Stimulated activated CD4-positive, alpha-beta T cell treated with anti-CD3 and anti-CD28 coated beads, Interleukin-15, amount 100 ng/mL, for 24 hours (primary cell): ENCODE measurements at regions not wholly inside any gene's neighbourhood (a gene's known extent, or its start where the extent isn't known, plus 50 kb on each side); places are given as distances from the start of the nearest gene placed in this dataset.
"Not testable (repeated sequence)": the region's sequence is repeated elsewhere in the genome, so short reads cannot be mapped to it uniquely, and the experiment has no call there.

Source experiments
- DNase-seq: peaks from one replicate; pipeline ENCODE4 v3.0.0-alpha.2; 2020

GRCh38 chr6:12479881-12480280 lies 189.7 kb downstream of the EDN1 start:
- no peak for DNase-seq

GRCh38 chr6:12480379-12480778 lies 190.2 kb downstream of the EDN1 start:
- DNase-seq = no peak

DNA sequence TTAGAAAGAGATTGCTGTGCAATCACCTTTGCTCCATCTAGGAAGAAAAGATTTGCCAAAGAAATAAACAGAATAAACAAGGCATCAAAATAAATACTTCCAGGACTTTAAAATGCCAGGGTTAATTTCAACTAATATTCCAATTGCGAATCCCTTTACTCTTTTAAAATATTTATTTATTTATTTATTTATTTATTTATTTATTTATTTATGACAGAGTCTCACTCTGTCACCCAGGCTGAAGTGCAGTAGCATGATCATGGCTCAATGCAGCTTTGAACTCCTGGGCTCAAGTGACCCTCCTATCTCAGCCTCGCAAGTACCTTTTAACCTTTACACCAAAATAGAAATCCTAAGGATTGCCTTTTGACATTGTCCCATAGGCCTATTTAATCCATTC lies 191.1 kb downstream of the EDN1 start:
- DNase-seq = no peak

DNA sequence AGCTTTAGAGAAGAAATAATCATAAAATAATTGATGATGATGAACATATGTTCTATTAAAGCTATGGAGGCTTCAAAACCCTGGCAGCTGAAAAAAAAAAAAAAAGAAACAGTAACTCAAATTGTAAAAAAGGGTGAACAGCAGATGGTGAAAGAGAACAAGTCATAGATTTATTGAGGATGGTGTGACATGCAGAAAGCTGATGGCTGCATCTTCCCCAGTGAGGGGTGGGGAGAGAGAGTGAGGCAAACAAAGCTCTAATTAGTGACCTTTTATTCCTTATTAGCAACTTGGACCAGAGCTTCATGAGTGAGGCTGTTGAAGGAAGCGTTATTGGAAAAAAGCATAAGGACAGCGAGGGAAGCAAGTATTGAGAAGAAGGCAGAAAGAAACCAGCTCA lies 191.7 kb downstream of the EDN1 start:
- DNase-seq = no peak

- no peak for DNase-seq
Measured at GRCh38 chr6:12482386-12483375, 192.5 kb downstream of the EDN1 start.

DNA sequence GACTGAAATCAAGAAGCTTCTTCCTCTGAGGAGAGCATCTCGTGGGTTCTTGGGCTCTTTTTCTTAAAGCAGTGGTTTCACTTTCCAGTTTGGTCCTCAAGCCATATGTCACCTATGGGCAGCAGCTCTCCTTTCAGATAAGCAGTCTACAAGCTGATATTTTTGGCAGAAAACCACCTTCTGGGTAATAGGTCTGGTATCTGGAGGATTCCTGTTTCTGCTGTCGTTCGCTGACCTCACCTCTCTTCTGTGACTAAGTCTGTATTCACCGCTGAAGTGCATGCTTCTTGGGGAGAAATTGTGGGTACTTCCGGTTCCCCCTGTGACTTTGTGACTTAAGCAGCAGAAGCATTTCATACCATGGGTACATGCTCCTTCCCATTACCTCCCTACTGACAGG lies 193.6 kb downstream of the EDN1 start:
- peak; percentile 13 for DNase-seq

GRCh38 chr6:12484519-12484918 lies 194.4 kb downstream of the EDN1 start:
- no peak for DNase-seq

- DNase-seq = no peak
Measured at GRCh38 chr6:12485226-12485764, 195.1 kb downstream of the EDN1 start.

- no peak for DNase-seq
Measured at GRCh38 chr6:12485837-12486236, 195.7 kb downstream of the EDN1 start.

- peak; percentile 7 for DNase-seq
Measured at GRCh38 chr6:12490351-12490903, 200.3 kb downstream of the EDN1 start.

DNA sequence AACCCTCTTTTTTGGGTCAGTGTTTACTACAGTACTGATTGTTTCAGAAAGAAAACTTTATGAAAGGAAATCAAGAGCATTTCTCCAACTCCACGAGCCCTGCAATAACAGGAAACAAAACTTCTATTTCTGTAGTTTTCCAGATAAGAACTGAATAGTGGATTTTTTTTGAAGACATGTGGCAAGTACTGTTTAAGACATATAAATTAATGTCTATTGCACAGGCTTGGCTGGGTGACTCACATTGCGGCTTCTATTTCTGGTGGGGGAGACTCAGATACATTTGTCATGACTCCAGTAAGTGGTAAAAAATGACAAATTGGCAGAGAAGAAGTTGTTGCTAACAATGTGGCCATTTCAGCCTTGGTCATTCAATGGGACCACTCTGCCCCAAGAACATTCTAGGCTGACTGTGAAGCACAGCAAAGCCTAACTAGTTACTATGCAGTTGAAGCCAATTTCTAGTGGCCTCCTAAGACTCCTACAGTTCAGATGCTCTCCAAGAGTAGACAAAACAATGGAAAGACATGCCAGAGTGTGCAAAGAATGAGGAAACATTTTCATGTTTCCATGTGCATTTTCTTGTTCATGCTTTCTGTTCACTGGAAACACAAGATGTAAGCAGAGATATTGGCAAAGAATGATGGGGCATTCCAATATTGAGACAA lies 200.9 kb downstream of the EDN1 start:
- peak; percentile 49 for DNase-seq

DNA sequence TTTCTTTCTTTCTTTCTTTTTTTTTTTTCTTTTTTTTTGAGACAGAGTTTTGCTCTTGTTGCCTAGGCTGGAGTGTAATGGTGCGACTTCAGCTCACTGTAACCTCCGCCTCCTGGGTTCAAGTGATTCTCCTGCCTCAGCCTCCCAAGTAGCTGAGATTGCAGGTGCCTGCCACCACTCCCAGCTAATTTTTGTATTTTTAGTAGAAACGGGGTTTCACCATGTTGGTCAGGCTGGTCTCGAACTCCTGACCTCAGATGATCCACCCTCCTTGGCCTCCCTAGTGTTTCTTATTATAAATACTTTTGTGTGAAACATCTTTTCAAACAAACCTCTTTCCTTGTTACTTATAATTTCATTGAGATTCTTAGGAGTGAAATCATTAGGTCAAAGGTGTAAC lies 202.8 kb downstream of the EDN1 start:
- not testable (repeated sequence) for DNase-seq

- DNase-seq = no peak
Measured at GRCh38 chr6:12493446-12493845, 203.3 kb downstream of the EDN1 start.

DNA sequence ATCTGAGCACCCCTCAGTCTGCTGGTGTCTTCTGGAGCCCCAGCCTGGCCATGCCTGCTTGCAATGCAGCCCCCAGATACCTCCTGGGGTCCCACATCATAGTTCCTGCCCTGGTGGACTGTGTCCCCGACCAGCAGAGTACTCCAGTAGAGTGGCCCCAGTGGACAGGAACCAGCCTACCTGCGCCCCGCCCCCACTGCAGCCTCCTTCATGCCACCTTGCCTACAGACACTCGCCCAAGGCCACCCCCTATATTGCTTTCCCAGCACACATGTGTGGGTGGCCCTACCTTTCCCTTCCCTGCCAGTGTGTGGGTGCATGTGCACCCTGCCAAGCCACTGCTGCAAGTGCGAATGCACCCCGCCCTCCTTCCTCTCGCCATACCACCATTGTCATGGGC lies 204.0 kb downstream of the EDN1 start:
- no peak for DNase-seq

GRCh38 chr6:12501990-12502389 lies 211.8 kb downstream of the EDN1 start:
- no peak for DNase-seq

GRCh38 chr6:12504325-12504966 lies 212.1 kb upstream of the PHACTR1 start:
- peak; percentile 6 for DNase-seq

- no peak for DNase-seq
Measured at GRCh38 chr6:12505486-12505885, 211.1 kb upstream of the PHACTR1 start.

DNA sequence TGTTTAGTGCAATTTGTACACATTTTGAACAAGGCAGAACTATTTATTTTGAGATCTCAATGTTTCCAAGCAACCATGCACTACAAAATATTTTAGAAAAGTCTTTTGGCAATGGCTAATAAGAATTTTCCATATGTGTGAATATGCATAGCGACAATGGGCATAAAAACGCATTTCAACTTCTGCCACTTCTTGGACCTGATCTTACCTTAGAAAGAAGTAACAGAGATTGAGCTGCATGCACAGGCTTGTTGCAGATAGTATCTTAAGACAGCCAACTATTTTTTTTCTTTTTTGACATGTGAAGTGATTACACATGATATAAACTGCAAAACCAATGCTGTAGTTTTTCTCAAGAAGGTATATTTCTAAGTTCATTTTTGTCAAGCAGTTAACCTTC lies 210.4 kb upstream of the PHACTR1 start:
- no peak for DNase-seq

- no peak for DNase-seq
Measured at GRCh38 chr6:12507636-12508035, 208.9 kb upstream of the PHACTR1 start.

GRCh38 chr6:12508553-12508952 lies 208.0 kb upstream of the PHACTR1 start:
- DNase-seq = no peak

- no peak for DNase-seq
Measured at GRCh38 chr6:12509060-12509459, 207.5 kb upstream of the PHACTR1 start.

GRCh38 chr6:12516070-12516469 lies 200.5 kb upstream of the PHACTR1 start:
- no peak for DNase-seq

GRCh38 chr6:12522347-12522746 lies 194.2 kb upstream of the PHACTR1 start:
- DNase-seq = no peak
